ENCODE measurements at regions not wholly inside any gene's neighbourhood (a gene's known extent, or its start where the extent isn't known, plus 50 kb on each side); places are given as distances from the start of the nearest gene placed in this dataset.

- DNase-seq, result no peak
Observed at GRCh38 chr7:1286946-1287645, 54.4 kb downstream of the UNCX start.

GRCh38 chr7:1287752-1288201 is 55.1 kb downstream of the UNCX start:
- no peak for DNase-seq

- DNase-seq, result no peak
Observed at GRCh38 chr7:1288390-1288995, 55.8 kb downstream of the UNCX start.

GRCh38 chr7:1288996-1289551 is 56.4 kb downstream of the UNCX start:
- no peak for DNase-seq

GRCh38 chr7:1289666-1290025 is 57.0 kb downstream of the UNCX start:
- no peak for DNase-seq

GRCh38 chr7:1290026-1290678 is 57.5 kb downstream of the UNCX start:
- DNase-seq, result no peak

- DNase-seq, result no peak
Observed at GRCh38 chr7:1290679-1291356, 58.1 kb downstream of the UNCX start.

GRCh38 chr7:1291357-1291689 is 58.7 kb downstream of the UNCX start:
- DNase-seq, result no peak

GRCh38 chr7:1291845-1292765 is 59.4 kb downstream of the UNCX start:
- no peak for DNase-seq

- no peak for DNase-seq
Observed at GRCh38 chr7:1292972-1293830, 60.5 kb downstream of the UNCX start.

- DNase-seq, result no peak
Observed at GRCh38 chr7:1293950-1294411, 61.3 kb downstream of the UNCX start.

GRCh38 chr7:1295776-1296355 is 63.2 kb downstream of the UNCX start:
- DNase-seq, result no peak

GRCh38 chr7:1296356-1296981 is 63.8 kb downstream of the UNCX start:
- no peak for DNase-seq

- DNase-seq, result no peak
Observed at GRCh38 chr7:1297017-1297960, 64.6 kb downstream of the UNCX start.

GRCh38 chr7:1298051-1298930 is 65.6 kb downstream of the UNCX start:
- no peak for DNase-seq

GRCh38 chr7:1298931-1299885 is 66.5 kb downstream of the UNCX start:
- no peak for DNase-seq

- DNase-seq, result no peak
Observed at GRCh38 chr7:1300206-1300605, 67.5 kb downstream of the UNCX start.
